ENCODE measurements at regions not wholly inside any gene's neighbourhood (a gene's known extent, or its start where the extent isn't known, plus 50 kb on each side); places are given as distances from the start of the nearest gene placed in this dataset.
"Not testable (repeated sequence)": the region's sequence is repeated elsewhere in the genome, so short reads cannot be mapped to it uniquely, and the experiment has no call there.

DNA sequence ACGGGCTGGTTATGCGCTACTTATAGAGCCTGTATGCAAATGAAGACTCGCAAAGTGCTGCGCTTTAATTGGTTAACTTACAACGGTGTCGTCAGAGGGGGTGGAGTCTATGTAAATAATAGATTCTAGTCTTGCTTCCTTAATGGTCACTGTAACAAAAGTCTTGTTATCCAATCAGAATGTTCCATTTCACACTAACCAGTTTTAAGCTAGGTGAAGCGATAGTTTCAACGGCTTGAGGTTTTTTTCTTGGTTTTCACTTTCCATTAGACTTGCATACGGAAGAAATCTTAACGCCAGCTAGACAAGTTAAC lies 66.9 kb downstream of the FAM72B start:
- DNase-seq, result not testable (repeated sequence)

- DNase-seq, result peak; percentile 15
These were observed 66.3 kb downstream of the FAM72B start for GRCh38 chr1:121117622-121118479.

Measured in fibroblast of skin of back (primary cell).